Fibroblast of pulmonary artery (primary cell): ENCODE measurements at regions not wholly inside any gene's neighbourhood (a gene's known extent, or its start where the extent isn't known, plus 50 kb on each side); places are given as distances from the start of the nearest gene placed in this dataset.

Source experiments
- DNase-seq: peaks from one replicate; pipeline ENCODE4 v3.0.0-alpha.2; 2010; ENCODE audit warnings: low read depth
- H3K4me3 ChIP-seq: replicated peaks from 2 replicates; pipeline ENCODE4 v1.5.1; 2011; ENCODE audit warnings: low read depth, mild to moderate bottlenecking, control low read depth, low read length, moderate library complexity
- CTCF ChIP-seq: IDR thresholded peaks from 2 replicates; pipeline ENCODE4 v1.5.1; 2011; ENCODE audit warnings: mild to moderate bottlenecking, control low read depth, low read length, inconsistent platforms; ENCODE audit errors: missing control alignments

- no peak for DNase-seq
- H3K4me3 ChIP-seq = no peak overlapping the region
- TF ChIP-seq CTCF = no peak
Measured at GRCh38 chr15:38682363-38682762, 117.7 kb upstream of the RASGRP1 start.

GRCh38 chr15:38682861-38683260 lies 118.2 kb upstream of the RASGRP1 start:
- TF ChIP-seq CTCF = no peak
- no peak overlapping the region for H3K4me3 ChIP-seq
- no peak for DNase-seq

- H3K4me3 ChIP-seq = no peak overlapping the region
- DNase-seq = peak; percentile 70
- peak; percentile 85 for TF ChIP-seq CTCF
Measured at GRCh38 chr15:38683382-38684242, 119.0 kb upstream of the RASGRP1 start.

- no peak for DNase-seq
- no peak overlapping the region for H3K4me3 ChIP-seq
- no peak for TF ChIP-seq CTCF
Measured at GRCh38 chr15:38684440-38685010, 119.9 kb upstream of the RASGRP1 start.

DNA sequence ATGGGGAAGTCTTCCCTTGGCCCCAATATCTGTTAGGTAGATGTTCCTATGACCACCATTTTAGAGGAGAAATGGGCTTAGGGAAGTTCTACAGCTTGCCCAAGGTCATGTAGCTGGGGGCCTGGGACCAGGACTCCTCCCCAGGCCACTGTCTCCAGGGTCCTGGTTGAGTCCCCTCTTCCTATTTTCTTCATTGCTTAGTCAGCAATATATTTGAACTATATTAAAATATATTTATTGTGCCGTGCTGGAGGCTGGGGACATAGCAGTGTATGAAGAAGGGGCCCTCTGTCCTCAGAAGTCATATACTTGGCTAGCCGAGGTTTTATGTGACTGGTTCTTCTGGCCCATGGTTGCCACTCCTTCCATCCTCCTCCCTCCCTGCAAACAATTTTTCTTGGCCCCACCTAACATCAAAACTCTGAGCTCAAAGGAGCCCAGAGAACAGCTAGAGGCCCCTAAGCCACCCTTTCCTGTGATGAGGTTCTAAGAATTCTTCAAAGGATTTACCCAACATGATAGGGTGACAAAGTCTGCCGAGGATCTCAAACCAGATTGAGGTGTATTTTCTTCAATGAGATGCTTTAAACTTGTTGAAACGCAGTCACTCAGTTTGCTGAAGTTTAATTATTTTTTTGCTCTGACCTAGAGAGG lies 121.2 kb upstream of the RASGRP1 start:
- no peak for DNase-seq
- no peak overlapping the region for H3K4me3 ChIP-seq
- no peak for TF ChIP-seq CTCF

DNA sequence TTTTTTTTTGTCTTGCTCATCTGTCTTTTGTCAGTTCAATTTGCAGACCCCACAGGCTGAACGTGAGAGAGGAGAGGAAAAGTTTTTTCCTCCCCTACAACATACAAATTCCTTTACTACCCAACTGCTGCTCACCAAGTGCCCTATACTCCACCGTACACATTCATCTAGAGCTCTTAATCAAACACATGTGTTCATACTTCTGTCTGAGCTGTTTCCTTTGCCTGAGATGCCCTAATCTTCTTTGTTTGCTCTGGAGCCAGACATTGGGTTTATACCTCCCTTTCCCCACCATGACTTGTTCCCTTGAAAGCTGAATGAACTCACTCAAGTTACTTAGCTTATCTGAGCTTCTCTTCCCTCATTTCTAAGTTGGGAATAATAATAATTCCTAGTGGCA lies 122.7 kb upstream of the RASGRP1 start:
- DNase-seq = no peak
- no peak for TF ChIP-seq CTCF
- no peak overlapping the region for H3K4me3 ChIP-seq
